Panc1 (cell line): ENCODE measurements at regions not wholly inside any gene's neighbourhood (a gene's known extent, or its start where the extent isn't known, plus 50 kb on each side); places are given as distances from the start of the nearest gene placed in this dataset.

Experiments used
- POLR2AphosphoS5 ChIP-seq: IDR thresholded peaks from 2 replicates; pipeline ENCODE4 v1.6.1; 2012; ENCODE audit warnings: mild to moderate bottlenecking, low read depth, low read length, moderate library complexity
- SIN3A ChIP-seq: IDR thresholded peaks from 2 replicates; pipeline ENCODE4 v1.6.1; 2012; ENCODE audit warnings: low read depth, mild to moderate bottlenecking, low read length, moderate library complexity, borderline replicate concordance; ENCODE audit not compliant: insufficient read depth
- TCF7L2 ChIP-seq: IDR thresholded peaks from 2 replicates; pipeline ENCODE4 v1.6.1; 2011; ENCODE audit warnings: mild to moderate bottlenecking, low read depth, low read length, inconsistent platforms
- TF ChIP-seq, protein P1 (sequence below): fragments of 450-650 bp; IDR thresholded peaks from 2 replicates; pipeline ENCODE4 v1.5.1; 2017; ENCODE audit warnings: mild to moderate bottlenecking

GRCh38 chr3:177463863-177464262 lies 266.6 kb upstream of the TBL1XR1 start:
- TF ChIP-seq POLR2AphosphoS5 (no peak), SIN3A (no peak), TCF7L2 (no peak)
- TF ChIP-seq, protein P1, sequence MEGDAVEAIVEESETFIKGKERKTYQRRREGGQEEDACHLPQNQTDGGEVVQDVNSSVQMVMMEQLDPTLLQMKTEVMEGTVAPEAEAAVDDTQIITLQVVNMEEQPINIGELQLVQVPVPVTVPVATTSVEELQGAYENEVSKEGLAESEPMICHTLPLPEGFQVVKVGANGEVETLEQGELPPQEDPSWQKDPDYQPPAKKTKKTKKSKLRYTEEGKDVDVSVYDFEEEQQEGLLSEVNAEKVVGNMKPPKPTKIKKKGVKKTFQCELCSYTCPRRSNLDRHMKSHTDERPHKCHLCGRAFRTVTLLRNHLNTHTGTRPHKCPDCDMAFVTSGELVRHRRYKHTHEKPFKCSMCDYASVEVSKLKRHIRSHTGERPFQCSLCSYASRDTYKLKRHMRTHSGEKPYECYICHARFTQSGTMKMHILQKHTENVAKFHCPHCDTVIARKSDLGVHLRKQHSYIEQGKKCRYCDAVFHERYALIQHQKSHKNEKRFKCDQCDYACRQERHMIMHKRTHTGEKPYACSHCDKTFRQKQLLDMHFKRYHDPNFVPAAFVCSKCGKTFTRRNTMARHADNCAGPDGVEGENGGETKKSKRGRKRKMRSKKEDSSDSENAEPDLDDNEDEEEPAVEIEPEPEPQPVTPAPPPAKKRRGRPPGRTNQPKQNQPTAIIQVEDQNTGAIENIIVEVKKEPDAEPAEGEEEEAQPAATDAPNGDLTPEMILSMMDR, result no peak
